CD4-positive, CD25-positive, alpha-beta regulatory T cell (primary cell): ENCODE measurements at regions not wholly inside any gene's neighbourhood (a gene's known extent, or its start where the extent isn't known, plus 50 kb on each side); places are given as distances from the start of the nearest gene placed in this dataset.

Experiments
- ATAC-seq, 2 donors: fragments of 150-1000 bp; cut with Tn5 transposase; one replicate each; pipeline ENCODE4 v1.10.0; 2021; ENCODE audit warnings: low read depth in 2 of 2, moderate number of reproducible peaks in 2 of 2, moderate library complexity in 1 of 2
- DNase-seq, 3 donors: peaks; one replicate each; pipeline versions ENCODE4 v3.0.0 to v3.0.0-alpha.2; 2012 to 2022; ENCODE audit warnings: mixed read lengths in 1 of 3
- H3K27ac ChIP-seq: one replicate; pipeline ENCODE4 v1.7.0; 2013; ENCODE audit warnings: mild to moderate bottlenecking, low read length; ENCODE audit not compliant: insufficient read depth, poor library complexity, severe bottlenecking
- H3K27me3 ChIP-seq: one replicate; pipeline ENCODE4 v1.7.0; 2013; ENCODE audit warnings: low read length; ENCODE audit not compliant: control insufficient read depth, insufficient read depth
- H3K36me3 ChIP-seq: one replicate; pipeline ENCODE4 v1.7.0; 2013; ENCODE audit warnings: mild to moderate bottlenecking, low read length, moderate library complexity; ENCODE audit not compliant: control insufficient read depth, insufficient read depth
- H3K4me1 ChIP-seq: 2 replicates; pipeline ENCODE4 v1.7.0; 2013; ENCODE audit warnings: mild to moderate bottlenecking, low read length; ENCODE audit not compliant: insufficient read depth, control insufficient read depth, poor library complexity, severe bottlenecking
- H3K4me3 ChIP-seq: one replicate; pipeline ENCODE4 v1.7.0; 2013; ENCODE audit warnings: low read depth, mild to moderate bottlenecking, low read length, moderate library complexity
- H3K9me3 ChIP-seq, 2 experiments: 1 replicate in 1 of 2; 2 replicates in 1 of 2; pipeline ENCODE4 v1.7.0; 2013; ENCODE audit warnings: low read length in 2 of 2, mild to moderate bottlenecking in 1 of 2, moderate library complexity in 1 of 2; ENCODE audit not compliant: control insufficient read depth in 2 of 2
- H3K27ac Mint-ChIP-seq, 3 donors: one replicate each; pipeline ENCODE4 v1.8.0; 2020 to 2022; ENCODE audit warnings: mild to moderate bottlenecking in 3 of 3, mixed read lengths in 3 of 3, moderate library complexity in 2 of 3
- H3K27me3 Mint-ChIP-seq: one replicate; pipeline ENCODE4 v1.8.0; 2022; ENCODE audit warnings: mild to moderate bottlenecking, mixed read lengths
- H3K36me3 Mint-ChIP-seq: one replicate; pipeline ENCODE4 v1.8.0; 2020; ENCODE audit warnings: mixed read lengths
- H3K4me1 Mint-ChIP-seq, 4 donors: one replicate each; pipeline ENCODE4 v1.8.0; 2020 to 2022; ENCODE audit warnings: mixed read lengths in 4 of 4, mild to moderate bottlenecking in 1 of 4
- H3K4me3 Mint-ChIP-seq, 4 donors: one replicate each; pipeline ENCODE4 v1.8.0; 2020 to 2022; ENCODE audit warnings: mild to moderate bottlenecking in 4 of 4, mixed read lengths in 4 of 4, moderate library complexity in 3 of 4
- H3K9me3 Mint-ChIP-seq, 7 donors: one replicate each; pipeline ENCODE4 v1.8.0; 2020 to 2022; ENCODE audit warnings: mixed read lengths in 7 of 7, mild to moderate bottlenecking in 3 of 7, moderate library complexity in 2 of 7

DNA sequence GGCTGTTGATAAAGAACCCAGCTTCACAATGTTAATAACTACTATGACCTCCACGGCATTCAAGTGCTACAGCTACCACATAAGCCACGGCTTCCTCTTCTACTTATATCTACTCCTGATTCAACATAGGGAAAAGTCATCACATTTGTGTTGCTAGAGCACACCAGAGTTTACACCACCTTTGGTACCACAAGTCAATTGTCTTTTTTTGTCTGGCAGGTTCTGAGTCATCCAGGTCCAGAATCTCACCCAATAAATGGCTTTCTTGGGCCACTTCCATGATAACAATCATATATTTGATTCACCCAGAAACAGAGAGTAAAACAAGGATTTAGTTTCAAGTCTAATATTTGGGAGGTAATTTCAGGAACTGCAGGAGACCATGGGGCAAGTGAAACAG, 480.2 kb downstream of the TMX3 start:
- no peaks in the 10 kb centered on the region for H3K27me3 Mint-ChIP-seq
- Histone ChIP-seq H3K4me1 (no peaks in the 10 kb centered on the region), H3K4me3 (no peak overlapping the region), H3K27ac (no peak overlapping the region), H3K27me3 (no peaks in the 10 kb centered on the region), H3K36me3 (no peaks in the 10 kb centered on the region), H3K9me3 (no peaks in the 10 kb centered on the region)
- no peak overlapping the region for H3K27ac Mint-ChIP-seq
- DNase-seq = no peak
- H3K9me3 Mint-ChIP-seq = peaks cover 0 to 11% (median 4%) of the 10 kb centered on the region in 7 donors
- no peak for ATAC-seq
- H3K4me1 Mint-ChIP-seq = no peaks in the 10 kb centered on the region
- no peaks in the 10 kb centered on the region for H3K36me3 Mint-ChIP-seq
- no peak overlapping the region for H3K4me3 Mint-ChIP-seq

- no peak overlapping the region for H3K4me3 Mint-ChIP-seq
- no peaks in the 10 kb centered on the region for H3K36me3 Mint-ChIP-seq
- no peaks in the 10 kb centered on the region for H3K36me3 ChIP-seq
- H3K4me1 Mint-ChIP-seq = no peaks in the 10 kb centered on the region
- H3K9me3 ChIP-seq = no peaks in the 10 kb centered on the region
- H3K27ac Mint-ChIP-seq = no peak overlapping the region
- ATAC-seq = no peak
- peaks cover 0 to 14% (median 4%) of the 10 kb centered on the region in 7 donors for H3K9me3 Mint-ChIP-seq
- no peak overlapping the region for H3K27ac ChIP-seq
- no peaks in the 10 kb centered on the region for H3K4me1 ChIP-seq
- no peaks in the 10 kb centered on the region for H3K27me3 ChIP-seq
- H3K27me3 Mint-ChIP-seq = no peaks in the 10 kb centered on the region
- no peak overlapping the region for H3K4me3 ChIP-seq
- no peak for DNase-seq
These were observed 480.8 kb downstream of the TMX3 start for GRCh38 chr18:68234131-68234530.

DNA sequence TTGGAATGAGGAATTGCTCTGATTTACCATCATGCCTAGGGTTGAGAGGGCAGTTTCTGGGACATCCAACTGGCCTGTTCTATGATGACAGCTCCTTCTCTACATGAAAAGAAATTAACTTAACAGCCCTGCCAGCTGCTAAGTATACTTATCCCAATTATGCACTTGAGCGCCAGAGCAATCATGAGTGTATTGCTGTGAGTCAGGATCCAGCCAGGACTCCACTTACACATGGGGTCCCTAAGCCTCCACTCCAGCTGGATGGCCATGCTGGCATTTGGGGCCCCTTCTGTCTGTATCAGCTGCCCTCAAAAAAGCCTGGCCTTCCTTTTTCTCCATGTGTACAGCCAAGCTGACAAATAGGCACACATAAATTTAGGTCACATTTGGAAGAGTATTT, 481.9 kb downstream of the TMX3 start:
- H3K9me3 ChIP-seq = no peaks in the 10 kb centered on the region
- DNase-seq (no peak), ATAC-seq (no peak)
- H3K9me3 Mint-ChIP-seq = peaks cover 0 to 11% (median 2%) of the 10 kb centered on the region in 7 donors
- H3K4me1 ChIP-seq = no peaks in the 10 kb centered on the region
- H3K4me3 Mint-ChIP-seq = no peak overlapping the region
- no peaks in the 10 kb centered on the region for H3K27me3 ChIP-seq
- H3K4me3 ChIP-seq = no peak overlapping the region
- no peaks in the 10 kb centered on the region for H3K36me3 Mint-ChIP-seq
- no peaks in the 10 kb centered on the region for H3K4me1 Mint-ChIP-seq
- H3K27ac Mint-ChIP-seq = no peak overlapping the region
- no peak overlapping the region for H3K27ac ChIP-seq
- no peaks in the 10 kb centered on the region for H3K27me3 Mint-ChIP-seq
- no peaks in the 10 kb centered on the region for H3K36me3 ChIP-seq

DNA sequence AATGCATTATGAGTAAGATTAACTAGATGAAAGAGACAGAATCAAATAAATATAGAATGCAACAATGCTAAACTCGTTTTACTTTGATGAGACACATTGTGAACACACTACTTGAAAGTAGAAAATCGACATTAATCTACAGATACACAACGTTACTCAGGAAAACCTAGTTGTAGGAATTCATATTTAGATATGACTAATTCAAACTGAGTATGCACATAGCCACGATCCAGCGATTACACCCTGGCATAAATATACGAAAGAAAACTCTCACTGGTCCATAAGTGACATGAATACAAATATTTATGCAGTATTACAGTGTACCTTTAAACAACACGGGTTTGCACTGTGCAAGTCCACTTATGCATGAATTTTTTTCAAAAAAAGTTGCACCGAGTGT, 485.6 kb downstream of the TMX3 start:
- Histone ChIP-seq H3K4me1 (no peaks in the 10 kb centered on the region), H3K36me3 (no peaks in the 10 kb centered on the region), H3K27ac (no peak overlapping the region), H3K27me3 (no peaks in the 10 kb centered on the region), H3K4me3 (no peak overlapping the region), H3K9me3 (no peaks in the 10 kb centered on the region)
- no peaks in the 10 kb centered on the region for H3K4me1 Mint-ChIP-seq
- no peak overlapping the region for H3K4me3 Mint-ChIP-seq
- H3K27me3 Mint-ChIP-seq = no peaks in the 10 kb centered on the region
- DNase-seq (no peak), ATAC-seq (no peak)
- peaks cover 0 to 8% (median 4%) of the 10 kb centered on the region in 7 donors for H3K9me3 Mint-ChIP-seq
- no peaks in the 10 kb centered on the region for H3K36me3 Mint-ChIP-seq
- no peak overlapping the region for H3K27ac Mint-ChIP-seq

GRCh38 chr18:68221111-68221724, 493.7 kb downstream of the TMX3 start:
- Mint-ChIP-seq H3K27ac (no peak overlapping the region), H3K9me3 (peaks cover 0 to 8% (median 0%) of the 10 kb centered on the region in 7 donors)
- no peak for ATAC-seq

DNA sequence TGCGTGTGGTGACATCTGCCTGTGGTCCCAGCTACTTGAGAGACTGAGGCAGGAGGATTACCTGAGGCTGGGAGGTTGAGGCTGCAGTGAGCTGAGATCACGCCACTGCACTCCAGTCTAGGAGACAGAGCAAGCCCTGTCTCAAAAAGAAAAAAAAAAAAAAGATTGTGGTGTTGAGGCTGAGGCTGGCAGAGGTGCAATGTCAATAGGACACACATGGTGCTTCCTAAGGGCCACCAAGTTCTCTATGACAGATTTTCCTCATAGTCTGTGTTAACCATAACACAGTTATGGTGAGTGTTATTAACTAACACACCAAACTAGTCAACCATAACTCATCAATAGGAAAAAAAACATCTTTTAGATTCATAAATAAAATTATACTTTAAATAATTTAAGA, 494.4 kb downstream of the TMX3 start:
- Mint-ChIP-seq H3K36me3 (no peaks in the 10 kb centered on the region), H3K9me3 (peaks cover 0 to 8% (median 0%) of the 10 kb centered on the region in 7 donors), H3K4me1 (no peaks in the 10 kb centered on the region), H3K27me3 (no peaks in the 10 kb centered on the region), H3K4me3 (no peak overlapping the region), H3K27ac (no peak overlapping the region)
- no peaks in the 10 kb centered on the region for H3K27me3 ChIP-seq
- ATAC-seq (no peak), DNase-seq (no peak)
- no peak overlapping the region for H3K4me3 ChIP-seq
- H3K27ac ChIP-seq = no peak overlapping the region
- no peaks in the 10 kb centered on the region for H3K36me3 ChIP-seq
- no peaks in the 10 kb centered on the region for H3K9me3 ChIP-seq
- no peaks in the 10 kb centered on the region for H3K4me1 ChIP-seq

More at GRCh38 chr18:68221111-68221724, 493.7 kb downstream of the TMX3 start:
- Histone ChIP-seq H3K36me3 (no peaks in the 10 kb centered on the region), H3K27ac (no peak overlapping the region), H3K9me3 (no peaks in the 10 kb centered on the region), H3K4me3 (no peak overlapping the region), H3K4me1 (no peaks in the 10 kb centered on the region), H3K27me3 (no peaks in the 10 kb centered on the region)
- no peaks in the 10 kb centered on the region for H3K36me3 Mint-ChIP-seq
- H3K4me3 Mint-ChIP-seq = no peak overlapping the region
- DNase-seq = no peak
- no peaks in the 10 kb centered on the region for H3K27me3 Mint-ChIP-seq
- H3K4me1 Mint-ChIP-seq = no peaks in the 10 kb centered on the region

DNA sequence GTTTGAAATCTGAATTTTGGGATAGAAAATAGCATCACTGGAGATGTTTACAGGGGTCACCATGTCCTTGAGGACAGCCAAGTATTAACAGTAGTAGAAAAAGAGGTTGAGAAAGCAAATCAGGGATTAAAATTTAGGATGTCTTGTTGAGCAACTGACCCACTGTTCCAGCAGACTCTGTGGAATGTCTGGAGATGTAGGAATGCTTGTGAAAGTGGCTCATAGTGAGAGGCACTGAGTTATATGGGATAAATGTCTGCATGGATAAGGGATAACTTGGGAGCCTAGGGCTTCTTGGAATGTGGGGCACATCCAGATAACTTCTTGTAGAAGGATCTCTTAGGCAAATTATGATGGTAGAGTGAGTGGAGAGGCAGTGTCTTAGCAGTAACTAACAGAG, 495.0 kb downstream of the TMX3 start:
- Mint-ChIP-seq H3K27me3 (no peaks in the 10 kb centered on the region), H3K4me3 (no peak overlapping the region), H3K4me1 (no peaks in the 10 kb centered on the region), H3K27ac (no peak overlapping the region), H3K36me3 (no peaks in the 10 kb centered on the region), H3K9me3 (peaks cover 0 to 4% (median 0%) of the 10 kb centered on the region in 7 donors)
- Histone ChIP-seq H3K4me1 (no peaks in the 10 kb centered on the region), H3K36me3 (no peaks in the 10 kb centered on the region), H3K27ac (no peak overlapping the region), H3K9me3 (no peaks in the 10 kb centered on the region), H3K27me3 (no peaks in the 10 kb centered on the region), H3K4me3 (no peak overlapping the region)
- ATAC-seq (no peak), DNase-seq (no peak)

GRCh38 chr18:68219274-68219673, 495.6 kb downstream of the TMX3 start:
- no peaks in the 10 kb centered on the region for H3K9me3 ChIP-seq
- H3K27me3 ChIP-seq = no peaks in the 10 kb centered on the region
- ATAC-seq (no peak), DNase-seq (no peak)
- no peaks in the 10 kb centered on the region for H3K36me3 ChIP-seq
- H3K4me3 ChIP-seq = no peak overlapping the region
- H3K9me3 Mint-ChIP-seq = peaks cover 0 to 4% (median 0%) of the 10 kb centered on the region in 7 donors
- no peak overlapping the region for H3K4me3 Mint-ChIP-seq
- no peaks in the 10 kb centered on the region for H3K36me3 Mint-ChIP-seq
- no peaks in the 10 kb centered on the region for H3K4me1 ChIP-seq
- H3K27ac Mint-ChIP-seq = no peak overlapping the region
- H3K27me3 Mint-ChIP-seq = no peaks in the 10 kb centered on the region
- no peak overlapping the region for H3K27ac ChIP-seq
- H3K4me1 Mint-ChIP-seq = no peaks in the 10 kb centered on the region
